Stimulated activated CD4-positive, alpha-beta T cell treated with anti-CD3 and anti-CD28 coated beads, Interleukin-12 subunit alpha, Interleukin-12 subunit beta, amount 100 ng/mL, for 48 hours (primary cell): ENCODE measurements at regions not wholly inside any gene's neighbourhood (a gene's known extent, or its start where the extent isn't known, plus 50 kb on each side); places are given as distances from the start of the nearest gene placed in this dataset.

Experiments used
- DNase-seq, 3 donors: peaks; one replicate each; pipeline ENCODE4 v3.0.0-alpha.2; 2020; ENCODE audit warnings: low read depth in 2 of 3, low spot score in 1 of 3

DNA sequence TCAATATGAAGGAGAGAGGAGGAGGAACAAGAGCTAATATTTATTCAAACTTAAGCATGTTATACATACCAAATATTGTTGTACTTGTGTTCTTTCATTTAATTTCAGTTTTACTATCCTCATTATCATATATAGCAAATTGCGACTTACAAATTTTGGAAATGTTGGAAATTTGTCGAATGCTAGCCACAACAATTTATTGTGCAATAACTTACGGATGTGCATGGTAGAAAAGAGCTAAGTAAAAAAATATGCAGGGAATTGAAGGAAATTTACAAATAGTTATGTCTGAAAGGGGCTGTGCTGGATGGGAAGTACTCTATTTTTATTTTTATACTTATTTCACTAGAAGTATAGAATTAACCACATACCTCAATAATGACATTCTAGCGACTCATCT lies 376.3 kb downstream of the PCDH20 start:
- no peak for DNase-seq

GRCh38 chr13:61036715-61037114 lies 378.9 kb downstream of the PCDH20 start:
- no peak for DNase-seq

- DNase-seq, result no peak
These were observed 385.2 kb downstream of the PCDH20 start for GRCh38 chr13:61030445-61030844.

- DNase-seq, result no peak
These were observed 386.6 kb downstream of the PCDH20 start for GRCh38 chr13:61029064-61029463.

- no peak for DNase-seq
These were observed 391.6 kb downstream of the PCDH20 start for GRCh38 chr13:61024046-61024445.

DNA sequence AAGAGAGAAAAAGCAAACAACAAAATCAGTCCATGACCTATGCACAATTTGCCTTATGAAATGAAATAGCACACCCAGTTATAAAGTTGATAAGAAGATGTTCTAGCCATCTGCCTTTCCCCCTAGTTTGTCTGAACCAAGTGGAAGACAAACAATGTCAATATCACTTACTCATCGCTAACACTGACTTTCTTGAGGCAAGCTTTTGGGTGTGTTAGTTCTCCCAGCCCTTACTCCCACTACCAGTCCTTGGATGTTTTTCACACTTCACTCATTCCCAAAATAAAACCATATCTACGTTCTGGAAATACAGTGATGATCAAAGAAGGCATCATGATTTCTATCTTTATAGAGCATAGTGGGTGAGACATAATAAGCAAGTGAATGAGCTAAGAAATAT lies 393.8 kb downstream of the PCDH20 start:
- no peak for DNase-seq

GRCh38 chr13:61013796-61014195 lies 401.9 kb downstream of the PCDH20 start:
- DNase-seq, result no peak

DNA sequence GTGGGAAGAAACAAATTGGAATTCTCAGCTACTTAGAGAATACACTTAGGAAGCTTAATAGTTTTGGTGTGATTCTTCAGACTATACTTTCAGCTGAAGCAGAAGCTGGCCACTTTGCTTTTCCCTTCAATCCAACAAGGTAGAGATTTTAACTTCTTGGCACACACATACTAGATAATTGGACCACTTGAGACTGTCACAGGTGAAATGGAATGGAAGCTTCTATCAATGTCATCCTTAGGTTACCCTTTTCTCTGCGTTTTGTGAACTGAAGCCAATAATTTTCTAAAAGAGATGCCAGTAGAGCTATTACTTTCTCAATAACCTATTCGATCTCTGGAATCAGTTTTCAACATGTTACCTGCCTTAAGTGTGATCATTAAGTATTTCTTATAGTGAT lies 405.3 kb downstream of the PCDH20 start:
- DNase-seq, result no peak

- DNase-seq, result no peak
These were observed 413.0 kb downstream of the PCDH20 start for GRCh38 chr13:61002686-61003085.

GRCh38 chr13:60990032-60990733 lies 425.5 kb downstream of the PCDH20 start:
- DNase-seq, result no peak

DNA sequence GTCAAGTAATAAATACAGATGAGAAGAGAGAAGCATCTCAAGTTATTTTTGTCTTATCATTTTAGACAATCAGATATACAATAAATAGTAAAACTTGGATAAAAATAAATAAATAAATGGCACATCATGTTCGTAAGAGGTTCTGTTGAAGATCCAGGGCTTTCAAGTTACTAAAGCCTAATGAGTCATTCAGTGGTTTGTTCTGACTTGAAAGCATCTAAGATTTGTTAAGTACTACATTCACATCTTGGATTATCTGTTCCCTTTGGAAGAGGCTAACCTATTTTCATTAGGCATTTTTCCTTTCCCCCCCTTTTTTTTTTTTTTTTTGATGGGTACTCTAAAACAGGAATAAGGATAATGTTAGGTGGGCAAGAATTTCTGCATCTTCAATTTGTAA lies 429.3 kb downstream of the PCDH20 start:
- DNase-seq, result no peak

GRCh38 chr13:60981407-60981806 lies 434.2 kb downstream of the PCDH20 start:
- no peak for DNase-seq

GRCh38 chr13:60976367-60976766 lies 439.3 kb downstream of the PCDH20 start:
- no peak for DNase-seq

DNA sequence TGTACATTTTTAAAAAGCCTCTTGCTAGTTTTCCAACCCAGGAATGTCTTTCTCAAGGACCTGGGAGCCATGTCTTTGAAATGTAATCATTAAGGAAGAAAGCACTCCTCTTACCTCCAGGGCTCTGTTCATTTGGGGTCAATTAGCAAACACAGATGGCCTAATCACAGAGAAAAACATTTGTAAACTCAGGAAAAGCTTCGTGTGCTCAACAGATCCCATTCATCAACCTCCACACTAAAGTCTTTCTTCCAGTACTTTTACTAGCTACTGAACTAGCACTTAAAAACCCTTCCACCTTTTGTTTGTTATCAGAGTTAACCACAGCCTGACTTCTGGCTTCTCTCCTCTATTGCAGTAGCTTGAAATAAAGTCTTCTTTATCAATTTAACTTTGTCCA lies 441.4 kb downstream of the PCDH20 start:
- DNase-seq, result no peak

- DNase-seq, result no peak
These were observed 442.1 kb downstream of the PCDH20 start for GRCh38 chr13:60973529-60973928.

DNA sequence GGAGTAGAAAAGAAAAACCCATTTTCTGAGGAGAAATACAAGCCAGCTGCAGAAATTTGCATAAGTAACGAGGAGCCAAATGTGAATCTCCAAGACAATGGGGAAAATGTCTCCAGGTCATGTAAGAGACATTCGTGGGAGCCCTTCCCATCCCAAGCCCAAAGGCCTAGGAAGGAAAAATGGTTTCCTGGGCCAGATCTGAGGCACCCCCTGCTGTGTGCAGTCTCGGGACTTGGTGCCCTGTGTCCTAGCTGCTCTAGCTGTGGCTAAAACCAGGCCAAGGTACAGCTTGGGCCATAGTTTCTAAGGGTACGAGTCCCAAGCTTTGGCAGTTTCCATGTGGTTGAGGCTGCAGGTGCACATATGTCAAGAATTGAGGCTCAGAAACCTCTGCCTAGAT lies 444.9 kb downstream of the PCDH20 start:
- DNase-seq, result no peak

DNA sequence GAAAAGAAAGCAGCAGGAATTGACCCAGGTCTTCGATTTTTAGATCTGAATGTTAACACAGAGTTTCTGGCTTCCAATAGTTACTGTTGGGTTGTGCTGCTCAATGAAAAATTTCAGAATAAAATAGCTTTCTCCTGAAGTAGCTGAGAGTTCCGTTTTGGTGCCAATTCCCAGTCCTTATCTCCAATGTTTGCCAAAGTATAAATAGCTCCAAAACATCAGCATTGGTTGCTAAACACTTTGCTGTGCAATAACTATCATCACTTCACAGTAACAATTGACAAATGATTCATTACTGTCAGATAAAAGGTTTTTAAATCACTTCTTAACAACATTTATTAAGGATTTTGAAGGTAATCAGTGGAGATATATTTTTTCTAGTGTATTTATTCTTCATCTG lies 446.0 kb downstream of the PCDH20 start:
- no peak for DNase-seq

- no peak for DNase-seq
These were observed 456.2 kb downstream of the PCDH20 start for GRCh38 chr13:60959427-60959826.

DNA sequence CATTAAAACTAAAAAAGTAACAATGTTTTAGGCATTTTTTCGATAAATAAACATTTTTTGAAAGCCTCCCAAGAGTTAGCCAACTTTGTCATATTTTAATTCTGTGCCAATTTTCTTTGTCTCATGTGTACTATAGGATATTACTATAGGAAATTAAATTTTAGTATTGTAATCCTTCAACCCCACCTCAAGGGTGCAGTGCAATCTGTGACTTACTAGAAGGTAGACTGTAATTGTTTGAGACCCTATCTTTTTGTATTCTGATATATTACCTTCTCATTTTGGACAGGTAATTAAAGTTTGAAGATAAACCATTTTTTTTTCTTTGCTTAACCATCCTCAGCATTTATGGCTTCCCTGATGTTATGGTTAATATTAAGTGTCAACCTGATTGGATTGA lies 457.8 kb downstream of the PCDH20 start:
- no peak for DNase-seq

DNA sequence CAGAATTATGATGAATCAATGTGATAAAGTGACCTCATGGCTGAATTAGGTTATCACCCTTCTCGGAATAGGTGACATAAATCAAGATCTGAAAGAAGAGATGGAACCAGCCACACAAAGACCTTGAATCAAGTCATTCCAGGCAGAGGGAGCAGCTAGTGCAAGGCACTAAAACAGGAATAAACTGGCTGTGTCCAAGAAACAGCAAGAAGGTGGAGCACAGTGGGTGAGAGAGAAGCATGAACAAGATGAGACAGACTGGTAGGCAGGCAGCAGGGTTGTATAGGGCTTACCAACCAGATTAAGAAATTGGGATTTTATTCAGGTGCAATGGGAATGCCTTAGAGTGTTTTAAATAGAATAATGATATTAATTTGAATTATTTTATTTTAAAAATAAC lies 470.3 kb downstream of the PCDH20 start:
- no peak for DNase-seq

DNA sequence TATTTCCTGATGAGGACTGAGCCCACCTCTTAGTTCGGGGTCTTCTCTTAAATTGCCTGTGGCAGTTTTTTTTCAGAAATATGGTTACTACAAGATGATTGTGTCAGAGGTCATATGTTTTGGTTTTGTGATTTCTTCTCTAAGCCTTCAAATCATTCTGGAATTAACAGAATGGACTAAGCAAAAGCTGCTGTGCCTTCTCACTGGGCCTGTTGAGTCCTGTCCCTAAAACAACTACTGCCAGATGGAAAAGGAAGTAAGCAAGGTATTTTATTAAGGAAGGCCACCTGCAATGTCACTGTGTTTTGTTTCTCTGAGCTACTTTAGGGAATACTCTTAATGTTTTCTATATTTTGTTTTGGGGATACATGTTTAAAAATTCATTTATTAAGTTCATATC lies 470.8 kb downstream of the PCDH20 start:
- DNase-seq, result no peak

- no peak for DNase-seq
These were observed 471.6 kb downstream of the PCDH20 start for GRCh38 chr13:60944016-60944415.

DNA sequence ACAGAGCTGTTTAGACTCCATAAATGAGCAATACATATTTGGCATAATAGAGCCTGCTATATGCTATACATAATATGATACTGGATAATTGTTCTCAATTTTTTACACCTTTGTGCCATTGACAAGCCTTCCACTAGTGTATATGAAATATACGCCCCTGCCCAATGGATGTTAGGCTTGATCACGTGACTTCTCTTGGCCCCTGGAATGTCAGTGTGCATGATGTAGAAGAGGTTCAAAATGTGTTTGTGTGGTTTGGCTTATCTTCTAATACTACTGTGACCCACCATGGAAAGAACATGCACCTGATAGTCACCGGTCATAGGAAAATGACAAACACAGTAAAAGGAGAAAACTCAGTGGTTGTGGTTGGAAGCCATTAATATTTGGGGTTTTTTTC lies 479.4 kb downstream of the PCDH20 start:
- no peak for DNase-seq

- no peak for DNase-seq
These were observed 482.0 kb downstream of the PCDH20 start for GRCh38 chr13:60933638-60934037.
